ENCODE measurements at regions not wholly inside any gene's neighbourhood (a gene's known extent, or its start where the extent isn't known, plus 50 kb on each side); places are given as distances from the start of the nearest gene placed in this dataset.

DNA sequence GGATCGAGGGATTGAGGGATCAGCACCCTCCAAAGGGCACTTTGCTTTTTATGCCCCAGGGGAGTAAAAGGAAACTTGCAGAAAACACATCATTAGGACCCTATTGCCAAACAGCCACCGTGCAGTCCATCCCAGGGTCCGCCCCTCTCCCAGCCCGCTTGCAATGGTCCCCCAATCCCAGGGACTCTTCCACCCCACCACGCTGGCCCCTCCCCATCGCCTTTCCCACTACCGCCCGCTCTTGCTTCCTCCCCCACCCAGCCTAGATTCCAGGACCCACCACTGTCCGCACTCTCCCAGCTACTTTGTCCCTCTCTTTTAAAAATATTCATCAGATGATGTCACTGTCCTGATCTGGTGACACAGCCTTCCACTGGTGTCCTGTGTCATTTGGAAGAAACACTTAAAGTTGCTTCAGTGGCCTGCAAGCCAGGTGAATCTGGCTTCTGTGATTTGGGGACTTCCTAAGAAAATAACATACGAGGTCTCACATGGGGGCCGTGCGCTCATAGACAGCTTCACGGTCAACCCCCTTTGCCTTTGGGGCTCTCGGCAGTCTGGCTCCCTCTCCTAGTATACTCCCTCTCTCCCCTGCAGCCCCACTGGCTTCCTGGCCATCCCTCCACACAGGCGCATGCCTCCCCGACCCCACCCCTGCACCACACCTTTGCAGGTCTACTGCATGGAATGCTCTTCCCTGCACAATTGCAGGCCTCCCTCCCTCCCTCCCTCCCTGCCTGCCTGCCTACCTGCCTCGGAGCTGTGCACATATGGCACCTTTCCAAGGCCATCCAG is 127.9 kb downstream of the RBFOX3 start:
- no peak overlapping the region for H3K4me3 ChIP-seq (ENCODE audit: low read depth, low read length)
- TF ChIP-seq CTCF (IDR thresholded peaks at IDR 0.05; ENCODE audit: low read depth, low read length) (no peak), MYC (IDR thresholded peaks at IDR 0.05; ENCODE audit: low read depth, low read length) (no peak), POLR2A (IDR thresholded peaks at IDR 0.05; ENCODE audit: extremely low read depth, insufficient read length) (no peak)
- TF ChIP-seq, protein P1, sequence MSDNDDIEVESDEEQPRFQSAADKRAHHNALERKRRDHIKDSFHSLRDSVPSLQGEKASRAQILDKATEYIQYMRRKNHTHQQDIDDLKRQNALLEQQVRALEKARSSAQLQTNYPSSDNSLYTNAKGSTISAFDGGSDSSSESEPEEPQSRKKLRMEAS (IDR thresholded peaks at IDR 0.05; ENCODE audit: low read depth, low read length) = no peak
- DNase-seq (ENCODE audit: low read depth) = no peak

GRCh38 chr17:79479876-79480275 is 131.0 kb downstream of the RBFOX3 start:
- H3K4me3 ChIP-seq (ENCODE audit: low read depth, low read length) = no peak overlapping the region
- TF ChIP-seq POLR2A (IDR thresholded peaks at IDR 0.05; ENCODE audit: extremely low read depth, insufficient read length) (no peak), MYC (IDR thresholded peaks at IDR 0.05; ENCODE audit: low read depth, low read length) (no peak), CTCF (IDR thresholded peaks at IDR 0.05; ENCODE audit: low read depth, low read length) (no peak)
- TF ChIP-seq, protein P1 (IDR thresholded peaks at IDR 0.05; ENCODE audit: low read depth, low read length) = no peak
- DNase-seq (ENCODE audit: low read depth) = no peak

- DNase-seq (ENCODE audit: low read depth) = no peak
- H3K4me3 ChIP-seq (ENCODE audit: low read depth, low read length) = no peak overlapping the region
- TF ChIP-seq CTCF (IDR thresholded peaks at IDR 0.05; ENCODE audit: low read depth, low read length) (no peak), POLR2A (IDR thresholded peaks at IDR 0.05; ENCODE audit: extremely low read depth, insufficient read length) (no peak), MYC (IDR thresholded peaks at IDR 0.05; ENCODE audit: low read depth, low read length) (no peak)
- TF ChIP-seq, protein P1 (IDR thresholded peaks at IDR 0.05; ENCODE audit: low read depth, low read length) = no peak
These were observed 132.0 kb downstream of the RBFOX3 start for GRCh38 chr17:79478841-79479240.

- no peak overlapping the region for H3K4me3 ChIP-seq (ENCODE audit: low read depth, low read length)
- no peak for DNase-seq (ENCODE audit: low read depth)
- TF ChIP-seq MYC (IDR thresholded peaks at IDR 0.05; ENCODE audit: low read depth, low read length) (no peak), POLR2A (IDR thresholded peaks at IDR 0.05; ENCODE audit: extremely low read depth, insufficient read length) (no peak), CTCF (IDR thresholded peaks at IDR 0.05; ENCODE audit: low read depth, low read length) (no peak)
These were observed 132.8 kb downstream of the RBFOX3 start for GRCh38 chr17:79478051-79478461.

DNA sequence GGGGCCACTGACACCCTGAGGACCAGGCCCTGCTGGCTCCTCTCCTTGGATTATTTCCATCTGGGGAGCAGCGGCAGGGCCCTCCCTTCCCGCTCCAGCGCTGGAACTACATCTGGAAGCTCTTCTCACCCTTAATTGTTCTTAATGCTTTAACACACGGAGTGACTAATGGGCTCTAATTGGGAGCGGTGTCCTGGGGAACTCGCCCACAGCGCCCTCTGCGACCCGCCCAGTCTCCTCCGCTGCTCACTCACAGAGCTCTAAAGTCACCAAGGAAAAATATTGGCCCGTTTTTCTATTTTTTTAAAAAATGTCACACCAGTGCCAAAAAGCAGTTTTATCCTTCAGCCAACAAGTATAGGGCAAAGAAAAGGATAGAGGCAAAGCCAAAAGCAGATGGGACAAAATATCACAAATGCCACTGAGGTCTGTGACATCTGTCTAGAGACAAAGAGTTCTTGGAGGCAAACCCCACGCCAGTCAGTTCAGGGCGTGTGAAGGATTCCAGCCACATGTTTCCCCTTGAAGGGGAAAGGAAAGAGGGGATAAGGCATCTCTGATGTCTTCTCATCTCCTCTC is 134.7 kb downstream of the RBFOX3 start:
- H3K4me3 ChIP-seq (ENCODE audit: low read depth, low read length) = no peak overlapping the region
- no peak for DNase-seq (ENCODE audit: low read depth)
- TF ChIP-seq, protein P1 (IDR thresholded peaks at IDR 0.05; ENCODE audit: low read depth, low read length) = no peak
- TF ChIP-seq MYC (IDR thresholded peaks at IDR 0.05; ENCODE audit: low read depth, low read length) = no peak

DNA sequence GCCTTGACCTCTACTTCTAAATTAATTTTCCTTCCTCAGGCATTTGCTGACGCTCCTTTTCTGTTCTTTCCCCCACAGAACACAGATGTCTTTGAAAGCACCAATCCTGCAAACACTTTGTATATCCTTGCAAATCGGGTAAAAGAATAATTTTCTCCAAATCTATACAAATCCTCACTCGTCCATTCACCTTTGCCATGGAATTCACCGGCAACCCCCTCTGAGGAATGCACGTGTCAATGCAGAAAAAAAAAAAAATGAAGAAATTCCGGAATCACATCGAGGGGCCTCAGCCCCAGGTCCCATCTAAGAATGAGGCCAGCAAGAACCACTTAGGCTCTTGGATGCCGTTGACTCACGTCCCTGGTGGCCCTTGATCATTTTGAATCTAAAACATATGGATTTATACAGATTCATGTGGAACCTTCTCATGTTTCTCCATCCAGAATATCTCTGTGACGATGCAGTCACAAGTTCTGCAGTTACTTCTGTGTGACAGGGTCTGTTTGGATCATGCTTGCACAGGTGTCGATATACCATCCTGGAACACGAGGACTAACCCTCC is 136.9 kb downstream of the RBFOX3 start:
- TF ChIP-seq MYC (IDR thresholded peaks at IDR 0.05; ENCODE audit: low read depth, low read length) (no peak), POLR2A (IDR thresholded peaks at IDR 0.05; ENCODE audit: extremely low read depth, insufficient read length) (no peak), CTCF (IDR thresholded peaks at IDR 0.05; ENCODE audit: low read depth, low read length) (no peak)
- TF ChIP-seq, protein P1 (IDR thresholded peaks at IDR 0.05; ENCODE audit: low read depth, low read length) = no peak
- no peak overlapping the region for H3K4me3 ChIP-seq (ENCODE audit: low read depth, low read length)
- DNase-seq (ENCODE audit: low read depth) = no peak
